IMR-90 (cell line): ENCODE measurements at regions not wholly inside any gene's neighbourhood (a gene's known extent, or its start where the extent isn't known, plus 50 kb on each side); places are given as distances from the start of the nearest gene placed in this dataset.

Experiments
- ATAC-seq: fragments of 200-7000 bp; cut with Tn5 transposase; 2 replicates; pipeline ENCODE4 v1.9.1; 2020; ENCODE audit warnings: low read depth, mild to moderate bottlenecking, moderate library complexity
- BruUV-seq: library from RNA; stranded (reverse); fragments of 400-500 nt; replicated peaks from 2 replicates; lab custom pipeline; 2021; lab: Mats Ljungman, UMichigan
- CTCF ChIA-PET: fragments of 300-600 bp; formaldehyde crosslinking; extraction: SDS; loops from one replicate; lab custom pipeline; 2021; ENCODE audit warnings: antibody characterized with exemption; lab: Yijun Ruan, JAX
- POLR2A ChIA-PET: fragments of 300-600 bp; sonication (Branson Sonifier 250); formaldehyde crosslinking; loops from one replicate; lab custom pipeline; 2022; ENCODE audit warnings: antibody characterized with exemption; ENCODE audit not compliant: unreplicated experiment; lab: Charles Lee
- DNase-seq: peaks from one replicate; pipeline ENCODE4 v3.0.0; 2013
- H2AFZ ChIP-seq: replicated peaks from 2 replicates; pipeline ENCODE3; 2013; ENCODE audit warnings: low read length, mild to moderate bottlenecking; ENCODE audit not compliant: poor library complexity
- H2AK5ac ChIP-seq: 2 replicates; pipeline ENCODE4 v1.6.1; 2013; ENCODE audit warnings: low read depth, low read length, inconsistent platforms
- H2AK9ac ChIP-seq: replicated peaks from 2 replicates; pipeline ENCODE3; 2013; ENCODE audit warnings: mild to moderate bottlenecking, low read depth, low read length, moderate library complexity; ENCODE audit not compliant: poor library complexity
- H2BK120ac ChIP-seq: 2 replicates; pipeline ENCODE4 v1.6.1; 2013; ENCODE audit warnings: low read depth, low read length, inconsistent platforms
- H2BK15ac ChIP-seq: 3 replicates; pipeline ENCODE4 v1.6.1; 2013; ENCODE audit warnings: low read depth, low read length, inconsistent platforms
- H2BK20ac ChIP-seq: 2 replicates; pipeline ENCODE4 v1.6.1; 2013; ENCODE audit warnings: low read depth, mild to moderate bottlenecking, inconsistent platforms, low read length, moderate library complexity
- H2BK5ac ChIP-seq: 2 replicates; pipeline ENCODE4 v1.6.1; 2013; ENCODE audit warnings: mild to moderate bottlenecking, low read depth, low read length, inconsistent platforms; ENCODE audit not compliant: poor library complexity, severe bottlenecking
- H3K14ac ChIP-seq: replicated peaks from 2 replicates; pipeline ENCODE4 v1.6.1; 2013; ENCODE audit warnings: low read depth, low read length, inconsistent platforms
- H3K18ac ChIP-seq: 2 replicates; pipeline ENCODE4 v1.6.1; 2013; ENCODE audit warnings: low read depth, low read length, control low read depth
- H3K23ac ChIP-seq: 2 replicates; pipeline ENCODE4 v1.6.1; 2013; ENCODE audit warnings: low read depth, low read length, inconsistent platforms
- H3K27ac ChIP-seq: 2 replicates; pipeline ENCODE4 v1.5.1; 2013; ENCODE audit warnings: mild to moderate bottlenecking, control low read depth, low read length; ENCODE audit not compliant: insufficient read depth
- H3K27me3 ChIP-seq: 2 replicates; pipeline ENCODE4 v1.6.1; 2013; ENCODE audit warnings: low read length; ENCODE audit not compliant: control insufficient read depth, insufficient read depth
- H3K36me3 ChIP-seq: 2 replicates; pipeline ENCODE4 v1.6.1; 2013; ENCODE audit warnings: low read length, mixed read lengths; ENCODE audit not compliant: control insufficient read depth, insufficient read depth
- H3K4ac ChIP-seq: 2 replicates; pipeline ENCODE4 v1.6.1; 2013; ENCODE audit warnings: low read depth, low read length, inconsistent platforms
- H3K4me1 ChIP-seq: 2 replicates; pipeline ENCODE4 v1.6.1; 2013; ENCODE audit warnings: low read length, mixed read lengths; ENCODE audit not compliant: control insufficient read depth, insufficient read depth
- H3K4me2 ChIP-seq: 2 replicates; pipeline ENCODE4 v1.6.1; 2013; ENCODE audit warnings: low read depth, mild to moderate bottlenecking, control low read depth, low read length, moderate library complexity
- H3K4me3 ChIP-seq: 2 replicates; pipeline ENCODE4 v1.5.1; 2013; ENCODE audit warnings: low read depth, mild to moderate bottlenecking, control low read depth, low read length, moderate library complexity; ENCODE audit not compliant: insufficient read depth
- H3K56ac ChIP-seq: 2 replicates; pipeline ENCODE4 v1.6.1; 2013; ENCODE audit warnings: low read length, inconsistent platforms; ENCODE audit not compliant: insufficient read depth; ENCODE audit errors: extremely low read depth
- H3K79me1 ChIP-seq, 2 experiments: 2 replicates each; pipeline ENCODE4 v1.6.1; 2013; ENCODE audit warnings: low read length in 2 of 2, inconsistent platforms in 1 of 2, low read depth in 1 of 2
- H3K9ac ChIP-seq: 2 replicates; pipeline ENCODE4 v1.6.1; 2013; ENCODE audit warnings: low read depth, low read length, control low read depth
- H3K9me1 ChIP-seq: 2 replicates; pipeline ENCODE4 v1.6.1; 2013; ENCODE audit warnings: low read length, inconsistent platforms; ENCODE audit not compliant: insufficient read depth
- H3K9me3 ChIP-seq: 2 replicates; pipeline ENCODE4 v1.6.1; 2013; ENCODE audit warnings: low read length; ENCODE audit not compliant: control insufficient read depth, insufficient read depth
- H4K20me1 ChIP-seq: 2 replicates; pipeline ENCODE4 v1.6.1; 2013; ENCODE audit warnings: low read length, inconsistent platforms; ENCODE audit not compliant: insufficient read depth
- H4K5ac ChIP-seq: 2 replicates; pipeline ENCODE4 v1.6.1; 2013; ENCODE audit warnings: mild to moderate bottlenecking, low read depth, low read length, control low read depth
- H4K8ac ChIP-seq, 2 experiments: 2 replicates each; pipeline ENCODE4 v1.6.1; 2013; ENCODE audit warnings: low read depth in 2 of 2, low read length in 2 of 2, control low read depth in 1 of 2, inconsistent platforms in 1 of 2
- H4K91ac ChIP-seq: 2 replicates; pipeline ENCODE4 v1.6.1; 2013; ENCODE audit warnings: low read depth, low read length, inconsistent platforms; ENCODE audit not compliant: insufficient read depth
- BHLHE40 ChIP-seq: fragments of 150-350 bp; IDR thresholded peaks from 2 replicates; pipeline ENCODE4 v1.6.1; 2016; ENCODE audit warnings: mild to moderate bottlenecking, low read depth, low read length
- CTCF ChIP-seq: conservative IDR thresholded peaks from 2 replicates; pipeline ENCODE4 v1.5.1; 2012; ENCODE audit warnings: mild to moderate bottlenecking, low read depth, low read length, improper control_type of control experiment
- FOS ChIP-seq: fragments of 150-350 bp; IDR thresholded peaks from 2 replicates; pipeline ENCODE4 v1.6.1; 2016; ENCODE audit warnings: low read depth, low read length
- MAFK ChIP-seq: IDR thresholded peaks from 2 replicates; pipeline ENCODE4 v1.6.1; 2012; ENCODE audit warnings: low read depth, low read length, improper control_type of control experiment
- MAZ ChIP-seq: IDR thresholded peaks from 2 replicates; pipeline ENCODE4 v1.6.1; 2012; ENCODE audit warnings: low read depth, mild to moderate bottlenecking, low read length, improper control_type of control experiment, moderate library complexity, borderline replicate concordance
- MXI1 ChIP-seq: IDR thresholded peaks from 2 replicates; pipeline ENCODE4 v1.6.1; 2012; ENCODE audit warnings: low read depth, mild to moderate bottlenecking, low read length, moderate library complexity, borderline replicate concordance
- NFE2L2 ChIP-seq: fragments of 150-350 bp; IDR thresholded peaks from 2 replicates; pipeline ENCODE4 v1.6.1; 2016; ENCODE audit warnings: low read depth, mild to moderate bottlenecking, low read length
- RCOR1 ChIP-seq: IDR thresholded peaks from 2 replicates; pipeline ENCODE4 v1.6.1; 2012; ENCODE audit warnings: mild to moderate bottlenecking, low read length, improper control_type of control experiment; ENCODE audit not compliant: insufficient replicate concordance
- RFX5 ChIP-seq: IDR thresholded peaks from 2 replicates; pipeline ENCODE4 v1.8.0; 2012; ENCODE audit warnings: low read depth, mild to moderate bottlenecking, low read length, moderate library complexity
- WGBS, 2 experiments: methylation state at CpG; one replicate each; pipeline versions ENCODE4 v1.1.5 to v1.1.7; 2013; ENCODE audit warnings: missing lambda C conversion rate in 2 of 2; ENCODE audit not compliant: insufficient read length in 1 of 2; ENCODE audit errors: extremely low coverage in 2 of 2; 5-methylcytosine and 5-hydroxymethylcytosine counted together
- dilution Hi-C: fragments of 300-500 bp; cut with HindIII; formaldehyde crosslinking; loops from one replicate; pipeline ENCODE4 v1.14.3; 2018; ENCODE audit warnings: low sequenced_read_pairs; ENCODE audit not compliant: unreplicated experiment
- in situ Hi-C: fragments of 300-500 bp; cut with MboI; formaldehyde crosslinking; loops from 3 replicates; pipeline ENCODE4 v1.14.3; 2019; ENCODE audit warnings: low sequenced_read_pairs, inconsistent platforms, mixed read lengths
- intact Hi-C: fragments of 100-400 bp; cut with micrococcal nuclease; formaldehyde crosslinking; loops from 2 replicates; pipeline ENCODE4 v1.10.0; 2022
- TF ChIP-seq, protein P1 (sequence below): fragments of 150-350 bp; IDR thresholded peaks from 2 replicates; pipeline ENCODE4 v1.6.1; 2016; ENCODE audit warnings: low read depth, mild to moderate bottlenecking, low read length, moderate library complexity, borderline replicate concordance
- TF ChIP-seq, protein P2 (sequence below): fragments of 150-350 bp; IDR thresholded peaks from 2 replicates; pipeline ENCODE4 v1.6.1; 2017; ENCODE audit warnings: mild to moderate bottlenecking, antibody characterized with exemption, low read length, low read depth

DNA sequence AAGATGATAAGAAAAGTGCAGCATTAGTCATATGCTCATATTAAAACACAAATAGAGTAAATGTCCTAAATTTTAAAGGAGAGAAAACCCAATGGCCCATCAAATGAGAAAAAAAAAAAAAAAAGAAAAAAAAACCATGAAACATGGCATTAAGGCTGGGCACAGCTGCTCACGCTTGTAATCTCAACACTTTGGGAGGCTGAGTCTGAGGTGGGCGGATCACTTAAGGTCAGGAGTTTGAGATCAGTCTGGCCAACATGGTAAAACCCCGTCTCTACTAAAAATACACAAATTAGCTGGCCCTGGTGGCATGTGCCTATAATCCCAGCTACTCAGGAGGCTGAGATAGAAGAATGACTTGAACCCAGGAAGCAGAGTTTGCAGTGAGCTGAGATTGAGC, 515.5 kb upstream of the ANO3 start:
- H3K4me3 ChIP-seq, result no peak overlapping the region
- no peak overlapping the region for H3K23ac ChIP-seq
- in situ Hi-C loops (no loop called here), intact Hi-C loops (no loop called here), dilution Hi-C loops (no loop called here)
- no peak overlapping the region for H4K8ac ChIP-seq
- no peak for ATAC-seq
- H2BK5ac ChIP-seq, result no peak overlapping the region
- H2BK15ac ChIP-seq, result no peak overlapping the region
- H2AK5ac ChIP-seq, result no peak overlapping the region
- H3K4ac ChIP-seq, result no peak overlapping the region
- no peak overlapping the region for H3K27ac ChIP-seq
- H3K14ac ChIP-seq, result no peak overlapping the region
- H3K4me1 ChIP-seq, result no peaks in the 10 kb centered on the region
- no peak overlapping the region for H3K56ac ChIP-seq
- H3K9me3 ChIP-seq, result no peaks in the 10 kb centered on the region
- no peaks in the 10 kb centered on the region for H3K36me3 ChIP-seq
- no peak overlapping the region for H3K18ac ChIP-seq
- no peak overlapping the region for H3K4me2 ChIP-seq
- no peak overlapping the region for H4K91ac ChIP-seq
- no TSS peak for BruUV-seq
- POLR2A ChIA-PET, result no interaction called here
- H2AFZ ChIP-seq, result no peak overlapping the region
- H2AK9ac ChIP-seq, result no peak overlapping the region
- DNase-seq, result no peak
- no peak for TF ChIP-seq MAFK
- no peak for TF ChIP-seq MAZ
- TF ChIP-seq RCOR1, result no peak
- TF ChIP-seq, protein P1, sequence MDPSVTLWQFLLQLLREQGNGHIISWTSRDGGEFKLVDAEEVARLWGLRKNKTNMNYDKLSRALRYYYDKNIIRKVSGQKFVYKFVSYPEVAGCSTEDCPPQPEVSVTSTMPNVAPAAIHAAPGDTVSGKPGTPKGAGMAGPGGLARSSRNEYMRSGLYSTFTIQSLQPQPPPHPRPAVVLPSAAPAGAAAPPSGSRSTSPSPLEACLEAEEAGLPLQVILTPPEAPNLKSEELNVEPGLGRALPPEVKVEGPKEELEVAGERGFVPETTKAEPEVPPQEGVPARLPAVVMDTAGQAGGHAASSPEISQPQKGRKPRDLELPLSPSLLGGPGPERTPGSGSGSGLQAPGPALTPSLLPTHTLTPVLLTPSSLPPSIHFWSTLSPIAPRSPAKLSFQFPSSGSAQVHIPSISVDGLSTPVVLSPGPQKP, result no peak
- no peak for TF ChIP-seq FOS
- no peak for TF ChIP-seq BHLHE40
- no peak for TF ChIP-seq CTCF
- TF ChIP-seq, protein P2, sequence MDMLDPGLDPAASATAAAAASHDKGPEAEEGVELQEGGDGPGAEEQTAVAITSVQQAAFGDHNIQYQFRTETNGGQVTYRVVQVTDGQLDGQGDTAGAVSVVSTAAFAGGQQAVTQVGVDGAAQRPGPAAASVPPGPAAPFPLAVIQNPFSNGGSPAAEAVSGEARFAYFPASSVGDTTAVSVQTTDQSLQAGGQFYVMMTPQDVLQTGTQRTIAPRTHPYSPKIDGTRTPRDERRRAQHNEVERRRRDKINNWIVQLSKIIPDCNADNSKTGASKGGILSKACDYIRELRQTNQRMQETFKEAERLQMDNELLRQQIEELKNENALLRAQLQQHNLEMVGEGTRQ, result no peak
- no peak for TF ChIP-seq RFX5
- TF ChIP-seq MXI1, result no peak
- TF ChIP-seq NFE2L2, result no peak
- H3K27me3 ChIP-seq, result no peaks in the 10 kb centered on the region
- no peaks in the 10 kb centered on the region for H3K79me1 ChIP-seq
- H2BK20ac ChIP-seq, result no peak overlapping the region
- H3K9me1 ChIP-seq, result no peaks in the 10 kb centered on the region
- H4K5ac ChIP-seq, result no peak overlapping the region
- CTCF ChIA-PET, result no interaction called here
- H3K9ac ChIP-seq, result no peak overlapping the region
- H4K20me1 ChIP-seq, result no peaks in the 10 kb centered on the region
- no CpG with 5 or more reads among the region's 3 CpGs for WGBS, 2 experiments
- no peak overlapping the region for H2BK120ac ChIP-seq
